Spleen (tissue), 7 donors: ENCODE measurements at regions not wholly inside any gene's neighbourhood (a gene's known extent, or its start where the extent isn't known, plus 50 kb on each side); places are given as distances from the start of the nearest gene placed in this dataset.

ENCODE experiments used
- POLR2A ChIP-seq, 3 donors: fragments of 450-650 bp; IDR thresholded peaks; one replicate each; pipeline ENCODE4 v1.5.1; 2017; ENCODE audit warnings: antibody characterized with exemption in 3 of 3, mild to moderate bottlenecking in 1 of 3
- TF ChIP-seq, protein P1 (sequence below), 11 experiments: fragments of 200-600 bp in 7 of 11; fragments of 450-650 bp in 4 of 11; sonication (generic) in 4 of 11; IDR thresholded peaks in 8 of 11; conservative IDR thresholded peaks in 3 of 11; 1 replicate in 7 of 11; 2 replicates in 4 of 11; pipeline versions ENCODE4 v1.4.0 to v1.8.0; 2016 to 2021; ENCODE audit warnings: antibody characterized with exemption in 11 of 11, inconsistent platforms in 4 of 11, mild to moderate bottlenecking in 1 of 11
- donor health status: DM: no; HTN: no; CAD: no; lungs with moderate emphysema.
- donor health status: DM: no; HTN: no; CAD: no.
- donor health status: DM: no; HTN: no; CAD: no.

DNA sequence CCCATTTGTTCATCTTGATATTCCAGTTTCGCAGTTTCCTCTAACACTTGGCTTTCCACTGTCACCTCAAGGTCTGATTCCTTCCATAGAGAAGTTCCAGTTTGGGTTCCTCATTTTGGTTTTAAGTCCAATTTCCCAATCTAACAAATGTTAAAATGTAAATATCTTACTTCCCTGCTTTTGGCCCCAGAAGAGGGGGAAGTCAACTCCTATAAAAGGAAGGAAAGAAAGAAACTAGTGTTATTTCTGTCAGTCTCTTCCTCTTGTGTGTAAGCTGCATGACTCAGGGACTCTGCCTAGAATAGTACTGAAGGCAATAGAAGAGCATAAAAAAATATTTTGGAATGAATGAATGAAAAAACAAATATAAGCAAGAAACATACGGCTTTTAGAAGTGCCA is 127.5 kb upstream of the CCNG1 start:
- no peak for TF ChIP-seq POLR2A (IDR thresholded peaks at IDR 0.05)
- TF ChIP-seq, protein P1, sequence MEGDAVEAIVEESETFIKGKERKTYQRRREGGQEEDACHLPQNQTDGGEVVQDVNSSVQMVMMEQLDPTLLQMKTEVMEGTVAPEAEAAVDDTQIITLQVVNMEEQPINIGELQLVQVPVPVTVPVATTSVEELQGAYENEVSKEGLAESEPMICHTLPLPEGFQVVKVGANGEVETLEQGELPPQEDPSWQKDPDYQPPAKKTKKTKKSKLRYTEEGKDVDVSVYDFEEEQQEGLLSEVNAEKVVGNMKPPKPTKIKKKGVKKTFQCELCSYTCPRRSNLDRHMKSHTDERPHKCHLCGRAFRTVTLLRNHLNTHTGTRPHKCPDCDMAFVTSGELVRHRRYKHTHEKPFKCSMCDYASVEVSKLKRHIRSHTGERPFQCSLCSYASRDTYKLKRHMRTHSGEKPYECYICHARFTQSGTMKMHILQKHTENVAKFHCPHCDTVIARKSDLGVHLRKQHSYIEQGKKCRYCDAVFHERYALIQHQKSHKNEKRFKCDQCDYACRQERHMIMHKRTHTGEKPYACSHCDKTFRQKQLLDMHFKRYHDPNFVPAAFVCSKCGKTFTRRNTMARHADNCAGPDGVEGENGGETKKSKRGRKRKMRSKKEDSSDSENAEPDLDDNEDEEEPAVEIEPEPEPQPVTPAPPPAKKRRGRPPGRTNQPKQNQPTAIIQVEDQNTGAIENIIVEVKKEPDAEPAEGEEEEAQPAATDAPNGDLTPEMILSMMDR (IDR thresholded peaks at IDR 0.05 in 8 of 11, conservative IDR thresholded peaks at IDR 0.05 in 3 of 11) = no peak
